Spleen (tissue), 11 donors: ENCODE measurements at regions not wholly inside any gene's neighbourhood (a gene's known extent, or its start where the extent isn't known, plus 50 kb on each side); places are given as distances from the start of the nearest gene placed in this dataset.
"Not testable (repeated sequence)": the region's sequence is repeated elsewhere in the genome, so short reads cannot be mapped to it uniquely, and the experiment has no call there.

Source experiments
- DNase-seq: peaks from one replicate; pipeline ENCODE4 v3.0.0-alpha.2; 2020
- H3K27ac ChIP-seq, 8 donors: fragments of 200-600 bp; sonication (generic) in 7 of 8; 1 replicate in 4 of 8; 2 replicates in 4 of 8; pipeline versions ENCODE4 v1.5.0 to v1.8.0; 2016 to 2021; ENCODE audit warnings: inconsistent platforms in 4 of 8, mild to moderate bottlenecking in 4 of 8, moderate library complexity in 1 of 8
- H3K27me3 ChIP-seq, 7 donors: fragments of 200-600 bp; sonication (generic) in 6 of 7; replicated peaks in 1 of 7; 1 replicate in 4 of 7; 2 replicates in 3 of 7; pipeline versions ENCODE4 v1.5.0 to v1.8.0; 2016 to 2021; ENCODE audit warnings: inconsistent platforms in 3 of 7, mild to moderate bottlenecking in 1 of 7
- H3K36me3 ChIP-seq, 6 donors: fragments of 200-600 bp; sonication (generic) in 5 of 6; 1 replicate in 4 of 6; 2 replicates in 2 of 6; pipeline versions ENCODE4 v1.5.0 to v1.8.0; 2016 to 2021; ENCODE audit warnings: inconsistent platforms in 2 of 6
- H3K4me1 ChIP-seq, 6 donors: fragments of 200-600 bp; sonication (generic) in 5 of 6; 1 replicate in 3 of 6; 2 replicates in 3 of 6; pipeline versions ENCODE4 v1.5.0 to v1.8.0; 2016 to 2021; ENCODE audit warnings: inconsistent platforms in 3 of 6
- H3K4me3 ChIP-seq, 8 donors: fragments of 200-600 bp; sonication (generic) in 7 of 8; 1 replicate in 4 of 8; 2 replicates in 4 of 8; pipeline versions ENCODE4 v1.5.0 to v1.8.0; 2016 to 2021; ENCODE audit warnings: inconsistent platforms in 4 of 8, mild to moderate bottlenecking in 4 of 8, moderate library complexity in 2 of 8
- H3K9me3 ChIP-seq, 8 donors: fragments of 200-600 bp; sonication (generic) in 7 of 8; 1 replicate in 4 of 8; 2 replicates in 4 of 8; pipeline versions ENCODE4 v1.5.0 to v1.8.0; 2016 to 2021; ENCODE audit warnings: inconsistent platforms in 4 of 8
- POLR2A ChIP-seq, 3 donors: fragments of 450-650 bp; IDR thresholded peaks; one replicate each; pipeline ENCODE4 v1.5.1; 2017; ENCODE audit warnings: antibody characterized with exemption in 3 of 3, mild to moderate bottlenecking in 1 of 3
- POLR2AphosphoS5 ChIP-seq, 3 donors: sonication (generic); formaldehyde crosslinking; IDR thresholded peaks; one replicate each; pipeline ENCODE4 v1.5.1; 2017; ENCODE audit warnings: antibody characterized with exemption in 3 of 3
- WGBS, 5 donors: extraction: QIAGEN DNeasy Blood & Tissue Kit in 3 of 5; methylation state at CpG; one replicate each; pipeline versions ENCODE4 v1.1.5 to v1.1.7; 2013 to 2018; 5-methylcytosine and 5-hydroxymethylcytosine counted together
- intact Hi-C: fragments of 100-400 bp; cut with DNase I; formaldehyde crosslinking; loops from one replicate; pipeline ENCODE4 v1.15.0; 2023; ENCODE audit warnings: low total_unique reads
- TF ChIP-seq, protein P1 (sequence below), 11 experiments: fragments of 200-600 bp in 7 of 11; fragments of 450-650 bp in 4 of 11; sonication (generic) in 4 of 11; IDR thresholded peaks in 8 of 11; conservative IDR thresholded peaks in 3 of 11; 1 replicate in 7 of 11; 2 replicates in 4 of 11; pipeline versions ENCODE4 v1.4.0 to v1.8.0; 2016 to 2021; ENCODE audit warnings: antibody characterized with exemption in 11 of 11, inconsistent platforms in 4 of 11, mild to moderate bottlenecking in 1 of 11
- donor health status: healthy with polysubstance abuse.
- donor health status: DM: no; HTN: no; CAD: no; lungs with moderate emphysema.
- donor health status: DM: no; HTN: no; CAD: no.
- donor health status: Bipolar disorder and iron deficiency.
- donor health status: healthy.
- donor health status: DM: no; HTN: no; CAD: no.
- donor health status: DM: yes; HTN: yes; CAD: no.

DNA sequence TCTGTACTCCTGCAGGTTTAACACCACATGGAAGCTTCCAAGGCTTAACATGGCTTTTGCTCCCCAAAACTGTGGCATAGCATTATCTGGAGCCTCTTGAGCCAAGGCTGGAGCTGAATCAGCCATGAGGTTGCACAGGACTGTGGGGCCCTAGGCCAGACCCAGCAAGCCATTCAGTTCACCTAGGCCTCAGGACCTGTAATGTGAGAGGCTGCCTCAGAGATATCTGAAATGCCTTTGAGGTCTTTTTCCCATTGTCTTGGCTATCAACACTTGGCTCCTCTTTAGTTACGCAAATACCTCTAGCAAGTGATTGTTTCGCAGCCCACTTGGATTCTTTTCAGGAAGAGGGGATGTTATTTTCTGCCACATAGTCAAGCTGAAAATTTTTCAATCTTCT is 72.0 kb downstream of the VPREB1 start:
- Histone ChIP-seq H3K27me3 (no peaks in the 10 kb centered on the region), H3K4me1 (peaks cover 0 to 5% (median 0%) of the 10 kb centered on the region in 6 donors), H3K9me3 (no peaks in the 10 kb centered on the region), H3K4me3 (no peak overlapping the region), H3K36me3 (peaks cover 0 to 80% (median 32%) of the 10 kb centered on the region in 6 donors), H3K27ac (no peak overlapping the region)
- TF ChIP-seq, protein P1, sequence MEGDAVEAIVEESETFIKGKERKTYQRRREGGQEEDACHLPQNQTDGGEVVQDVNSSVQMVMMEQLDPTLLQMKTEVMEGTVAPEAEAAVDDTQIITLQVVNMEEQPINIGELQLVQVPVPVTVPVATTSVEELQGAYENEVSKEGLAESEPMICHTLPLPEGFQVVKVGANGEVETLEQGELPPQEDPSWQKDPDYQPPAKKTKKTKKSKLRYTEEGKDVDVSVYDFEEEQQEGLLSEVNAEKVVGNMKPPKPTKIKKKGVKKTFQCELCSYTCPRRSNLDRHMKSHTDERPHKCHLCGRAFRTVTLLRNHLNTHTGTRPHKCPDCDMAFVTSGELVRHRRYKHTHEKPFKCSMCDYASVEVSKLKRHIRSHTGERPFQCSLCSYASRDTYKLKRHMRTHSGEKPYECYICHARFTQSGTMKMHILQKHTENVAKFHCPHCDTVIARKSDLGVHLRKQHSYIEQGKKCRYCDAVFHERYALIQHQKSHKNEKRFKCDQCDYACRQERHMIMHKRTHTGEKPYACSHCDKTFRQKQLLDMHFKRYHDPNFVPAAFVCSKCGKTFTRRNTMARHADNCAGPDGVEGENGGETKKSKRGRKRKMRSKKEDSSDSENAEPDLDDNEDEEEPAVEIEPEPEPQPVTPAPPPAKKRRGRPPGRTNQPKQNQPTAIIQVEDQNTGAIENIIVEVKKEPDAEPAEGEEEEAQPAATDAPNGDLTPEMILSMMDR (IDR thresholded peaks at IDR 0.05 in 8 of 11, conservative IDR thresholded peaks at IDR 0.05 in 3 of 11), result no peak
- TF ChIP-seq POLR2AphosphoS5 (IDR thresholded peaks at IDR 0.05), result no peak
- no peak for DNase-seq
- intact Hi-C loops, result no loop called here
- WGBS, 5 donors, result 95 to 98% (median 98%) methylated on average over 2 of the region's 2 CpGs

DNA sequence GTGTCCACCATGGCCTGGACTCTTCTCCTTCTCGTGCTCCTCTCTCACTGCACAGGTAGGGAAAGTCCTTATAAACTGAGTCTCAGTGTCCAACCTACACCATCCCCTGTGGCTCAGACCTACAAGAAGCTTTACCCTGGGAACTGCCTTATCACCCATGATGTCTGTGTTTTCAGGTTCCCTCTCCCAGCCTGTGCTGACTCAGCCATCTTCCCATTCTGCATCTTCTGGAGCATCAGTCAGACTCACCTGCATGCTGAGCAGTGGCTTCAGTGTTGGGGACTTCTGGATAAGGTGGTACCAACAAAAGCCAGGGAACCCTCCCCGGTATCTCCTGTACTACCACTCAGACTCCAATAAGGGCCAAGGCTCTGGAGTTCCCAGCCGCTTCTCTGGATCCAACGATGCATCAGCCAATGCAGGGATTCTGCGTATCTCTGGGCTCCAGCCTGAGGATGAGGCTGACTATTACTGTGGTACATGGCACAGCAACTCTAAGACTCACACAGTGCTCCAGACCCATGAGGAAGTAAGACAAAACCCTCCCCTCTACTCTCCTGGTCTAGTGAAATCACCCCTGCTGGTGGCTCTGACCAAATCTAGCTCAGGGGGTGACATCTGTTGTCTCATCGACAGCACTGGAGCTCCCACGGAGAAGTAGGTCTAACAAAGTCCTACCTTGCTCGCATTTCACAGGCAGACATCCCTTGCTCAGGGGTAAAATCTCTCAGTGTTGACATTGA is 74.3 kb downstream of the VPREB1 start:
- no peak for DNase-seq
- intact Hi-C loops, result no loop called here
- H3K9me3 ChIP-seq, result no peaks in the 10 kb centered on the region
- whole genome bisulfite sequencing, 5 donors, result 88 to 93% (median 90%) methylated on average over 5 to 8 of the region's 8 CpGs
- H3K4me1 ChIP-seq, result peaks cover 0 to 16% (median 6%) of the 10 kb centered on the region in 6 donors
- H3K27me3 ChIP-seq, result no peaks in the 10 kb centered on the region
- H3K36me3 ChIP-seq, result peaks cover 0 to 69% (median 32%) of the 10 kb centered on the region in 6 donors
- no peak overlapping the region for H3K27ac ChIP-seq
- TF ChIP-seq POLR2AphosphoS5 (IDR thresholded peaks at IDR 0.05), result no peak
- TF ChIP-seq POLR2A (IDR thresholded peaks at IDR 0.05), result no peak
- TF ChIP-seq, protein P1 (IDR thresholded peaks at IDR 0.05 in 8 of 11, conservative IDR thresholded peaks at IDR 0.05 in 3 of 11), result no peak
- H3K4me3 ChIP-seq, result no peak overlapping the region

DNA sequence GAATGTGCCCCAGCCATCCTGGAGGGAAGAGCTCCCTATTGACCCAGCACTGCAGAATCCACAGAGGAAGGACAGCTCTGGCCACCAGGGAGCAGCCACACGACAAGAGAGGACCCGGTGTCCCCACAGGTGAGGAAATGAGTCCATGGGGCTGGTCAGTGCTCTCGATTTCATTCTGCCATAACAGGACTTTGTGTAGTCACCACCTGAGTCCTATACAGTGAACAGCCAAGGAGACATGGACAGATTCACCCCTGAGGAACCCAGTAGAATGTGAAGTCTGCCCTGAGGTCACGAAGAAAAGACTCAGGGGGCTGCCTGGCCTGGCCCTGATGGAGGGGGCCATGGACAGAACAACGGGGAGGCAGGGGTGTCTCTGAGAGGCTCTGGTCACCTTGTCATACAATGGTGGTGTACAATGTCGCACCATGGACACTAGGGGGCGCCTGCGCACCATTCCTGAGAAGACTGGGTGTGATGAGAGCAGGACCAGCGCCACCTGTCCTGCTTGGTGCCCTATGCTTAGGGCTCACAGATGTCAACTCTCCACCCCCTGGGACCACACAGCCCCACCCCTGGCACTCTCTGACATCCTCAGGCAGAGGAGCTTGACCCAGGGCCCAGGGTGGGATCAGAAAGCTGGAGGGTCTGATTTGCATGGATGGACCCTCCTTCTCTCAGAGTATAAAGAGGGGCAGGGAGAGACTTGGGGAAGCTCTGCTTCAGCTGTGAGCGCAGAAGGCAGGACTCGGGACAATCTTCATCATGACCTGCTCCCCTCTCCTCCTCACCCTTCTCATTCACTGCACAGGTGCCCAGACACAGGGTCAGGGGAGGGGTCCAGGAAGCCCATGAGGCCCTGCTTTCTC is 77.4 kb downstream of the VPREB1 start:
- Histone ChIP-seq H3K4me1 (peaks cover 0 to 16% (median 6%) of the 10 kb centered on the region in 6 donors), H3K36me3 (peaks cover 0 to 47% (median 16%) of the 10 kb centered on the region in 6 donors)
- H3K4me3 ChIP-seq, intact Hi-C loops, H3K9me3 ChIP-seq, H3K27ac ChIP-seq, H3K27me3 ChIP-seq: not testable (repeated sequence)
- TF ChIP-seq, protein P1 (IDR thresholded peaks at IDR 0.05 in 8 of 11, conservative IDR thresholded peaks at IDR 0.05 in 3 of 11), result peak; percentile 42 to 86 (median 70)
- TF ChIP-seq POLR2AphosphoS5 (IDR thresholded peaks at IDR 0.05), result peak in 2 of 3 donors; percentile 43 to 53
- 13 to 39% (median 27%) methylated on average over 8 to 11 of the region's 11 CpGs for WGBS, 5 donors
- peak; percentile 94 for DNase-seq

DNA sequence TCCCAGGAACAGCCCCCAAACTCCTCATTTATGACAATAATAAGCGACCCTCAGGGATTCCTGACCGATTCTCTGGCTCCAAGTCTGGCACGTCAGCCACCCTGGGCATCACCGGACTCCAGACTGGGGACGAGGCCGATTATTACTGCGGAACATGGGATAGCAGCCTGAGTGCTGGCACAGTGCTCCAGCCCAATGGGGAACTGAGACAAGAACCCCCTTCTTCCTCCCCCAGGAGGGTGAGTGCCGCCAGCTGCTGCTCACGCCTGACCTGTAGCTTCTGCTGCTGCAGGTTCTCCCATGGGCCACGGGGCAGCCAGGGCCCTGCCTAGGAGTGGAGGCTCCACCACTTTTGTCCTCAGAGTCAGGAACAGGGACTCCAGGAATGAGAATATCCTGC is 78.2 kb downstream of the VPREB1 start:
- 82 to 87% (median 86%) methylated on average over 9 to 10 of the region's 10 CpGs for WGBS, 5 donors
- H3K9me3 ChIP-seq, result no peaks in the 10 kb centered on the region
- DNase-seq, result no peak
- H3K27me3 ChIP-seq, result peaks cover 0 to 8% (median 0%) of the 10 kb centered on the region in 7 donors
- H3K4me1 ChIP-seq, result peaks cover 0 to 20% (median 6%) of the 10 kb centered on the region in 6 donors
- no peak overlapping the region for H3K27ac ChIP-seq
- peaks cover 0 to 38% (median 16%) of the 10 kb centered on the region in 6 donors for H3K36me3 ChIP-seq
- intact Hi-C loops, result no loop called here
- TF ChIP-seq POLR2AphosphoS5 (IDR thresholded peaks at IDR 0.05), result peak in 1 of 3 donors; percentile 39
- TF ChIP-seq, protein P1 (IDR thresholded peaks at IDR 0.05 in 8 of 11, conservative IDR thresholded peaks at IDR 0.05 in 3 of 11), result no peak
- no peak overlapping the region for H3K4me3 ChIP-seq
